ENCODE measurements at regions not wholly inside any gene's neighbourhood (a gene's known extent, or its start where the extent isn't known, plus 50 kb on each side); places are given as distances from the start of the nearest gene placed in this dataset.
A peak's percentile ranks its signal among the peaks of the same experiment; 100 is the strongest.

- Histone ChIP-seq H3K36me3 (replicated peaks; ENCODE audit: control insufficient read depth, insufficient read depth, low read length) (no peaks in the 10 kb centered on the region), H3K4me3 (ENCODE audit: insufficient read depth, low read depth, low read length) (no peak overlapping the region)
- no peak for DNase-seq
Observed at GRCh38 chr2:126531029-126531428, 124.9 kb upstream of the GYPC start.

GRCh38 chr2:126534478-126534877 lies 121.5 kb upstream of the GYPC start:
- no peak for DNase-seq
- H3K36me3 ChIP-seq (replicated peaks; ENCODE audit: control insufficient read depth, insufficient read depth, low read length): no peaks in the 10 kb centered on the region
- no peak overlapping the region for H3K4me3 ChIP-seq (ENCODE audit: insufficient read depth, low read depth, low read length)
- H3K27me3 ChIP-seq (ENCODE audit: control insufficient read depth, insufficient read depth, low read length): no peaks in the 10 kb centered on the region

More at GRCh38 chr2:126531029-126531428, 124.9 kb upstream of the GYPC start:
- no peaks in the 10 kb centered on the region for H3K27me3 ChIP-seq (ENCODE audit: control insufficient read depth, insufficient read depth, low read length)

GRCh38 chr2:126535408-126535807 lies 120.5 kb upstream of the GYPC start:
- H3K4me3 ChIP-seq (ENCODE audit: insufficient read depth, low read depth, low read length): no peak overlapping the region
- H3K27me3 ChIP-seq (ENCODE audit: control insufficient read depth, insufficient read depth, low read length): no peaks in the 10 kb centered on the region
- no peak for DNase-seq
- no peaks in the 10 kb centered on the region for H3K36me3 ChIP-seq (replicated peaks; ENCODE audit: control insufficient read depth, insufficient read depth, low read length)

GRCh38 chr2:126536605-126537200 lies 119.3 kb upstream of the GYPC start:
- H3K27me3 ChIP-seq (ENCODE audit: control insufficient read depth, insufficient read depth, low read length): no peaks in the 10 kb centered on the region
- H3K36me3 ChIP-seq (replicated peaks; ENCODE audit: control insufficient read depth, insufficient read depth, low read length): no peaks in the 10 kb centered on the region
- no peak overlapping the region for H3K4me3 ChIP-seq (ENCODE audit: insufficient read depth, low read depth, low read length)
- no peak for DNase-seq

GRCh38 chr2:126539101-126539500 lies 116.9 kb upstream of the GYPC start:
- DNase-seq: no peak
- H3K4me3 ChIP-seq (ENCODE audit: insufficient read depth, low read depth, low read length): no peak overlapping the region
- H3K27me3 ChIP-seq (ENCODE audit: control insufficient read depth, insufficient read depth, low read length): no peaks in the 10 kb centered on the region
- H3K36me3 ChIP-seq (replicated peaks; ENCODE audit: control insufficient read depth, insufficient read depth, low read length): no peaks in the 10 kb centered on the region

- Histone ChIP-seq H3K27me3 (ENCODE audit: control insufficient read depth, insufficient read depth, low read length) (no peaks in the 10 kb centered on the region), H3K4me3 (ENCODE audit: insufficient read depth, low read depth, low read length) (no peak overlapping the region), H3K36me3 (replicated peaks; ENCODE audit: control insufficient read depth, insufficient read depth, low read length) (no peaks in the 10 kb centered on the region)
- no peak for DNase-seq
Observed at GRCh38 chr2:126542247-126542646, 113.7 kb upstream of the GYPC start.

GRCh38 chr2:126543081-126543480 lies 112.9 kb upstream of the GYPC start:
- no peaks in the 10 kb centered on the region for H3K27me3 ChIP-seq (ENCODE audit: control insufficient read depth, insufficient read depth, low read length)
- H3K4me3 ChIP-seq (ENCODE audit: insufficient read depth, low read depth, low read length): no peak overlapping the region
- no peak for DNase-seq
- H3K36me3 ChIP-seq (replicated peaks; ENCODE audit: control insufficient read depth, insufficient read depth, low read length): no peaks in the 10 kb centered on the region

GRCh38 chr2:126558029-126558428 lies 97.9 kb upstream of the GYPC start:
- DNase-seq: no peak
- no peaks in the 10 kb centered on the region for H3K36me3 ChIP-seq (replicated peaks; ENCODE audit: control insufficient read depth, insufficient read depth, low read length)
- no peak overlapping the region for H3K4me3 ChIP-seq (ENCODE audit: insufficient read depth, low read depth, low read length)
- H3K27me3 ChIP-seq (ENCODE audit: control insufficient read depth, insufficient read depth, low read length): no peaks in the 10 kb centered on the region

- no peak for DNase-seq
- Histone ChIP-seq H3K27me3 (ENCODE audit: control insufficient read depth, insufficient read depth, low read length) (no peaks in the 10 kb centered on the region), H3K4me3 (ENCODE audit: insufficient read depth, low read depth, low read length) (no peak overlapping the region), H3K36me3 (replicated peaks; ENCODE audit: control insufficient read depth, insufficient read depth, low read length) (no peaks in the 10 kb centered on the region)
Observed at GRCh38 chr2:126568734-126569133, 87.2 kb upstream of the GYPC start.

- no peak overlapping the region for H3K4me3 ChIP-seq (ENCODE audit: insufficient read depth, low read depth, low read length)
- H3K36me3 ChIP-seq (replicated peaks; ENCODE audit: control insufficient read depth, insufficient read depth, low read length): no peaks in the 10 kb centered on the region
- DNase-seq: peak; percentile 14
- H3K27me3 ChIP-seq (ENCODE audit: control insufficient read depth, insufficient read depth, low read length): no peaks in the 10 kb centered on the region
Observed at GRCh38 chr2:126571403-126571802, 84.6 kb upstream of the GYPC start.

- Histone ChIP-seq H3K36me3 (replicated peaks; ENCODE audit: control insufficient read depth, insufficient read depth, low read length) (no peaks in the 10 kb centered on the region), H3K4me3 (ENCODE audit: insufficient read depth, low read depth, low read length) (no peak overlapping the region), H3K27me3 (ENCODE audit: control insufficient read depth, insufficient read depth, low read length) (no peaks in the 10 kb centered on the region)
- DNase-seq: no peak
Observed at GRCh38 chr2:126575631-126576030, 80.3 kb upstream of the GYPC start.

- Histone ChIP-seq H3K36me3 (replicated peaks; ENCODE audit: control insufficient read depth, insufficient read depth, low read length) (no peaks in the 10 kb centered on the region), H3K4me3 (ENCODE audit: insufficient read depth, low read depth, low read length) (no peak overlapping the region), H3K27me3 (ENCODE audit: control insufficient read depth, insufficient read depth, low read length) (no peaks in the 10 kb centered on the region)
- no peak for DNase-seq
Observed at GRCh38 chr2:126579868-126580267, 76.1 kb upstream of the GYPC start.

GRCh38 chr2:126586317-126586716 lies 69.6 kb upstream of the GYPC start:
- H3K36me3 ChIP-seq (replicated peaks; ENCODE audit: control insufficient read depth, insufficient read depth, low read length): no peaks in the 10 kb centered on the region
- DNase-seq: no peak
- no peaks in the 10 kb centered on the region for H3K27me3 ChIP-seq (ENCODE audit: control insufficient read depth, insufficient read depth, low read length)
- no peak overlapping the region for H3K4me3 ChIP-seq (ENCODE audit: insufficient read depth, low read depth, low read length)

- no peak for DNase-seq
- H3K4me3 ChIP-seq (ENCODE audit: insufficient read depth, low read depth, low read length): no peak overlapping the region
- no peaks in the 10 kb centered on the region for H3K36me3 ChIP-seq (replicated peaks; ENCODE audit: control insufficient read depth, insufficient read depth, low read length)
- H3K27me3 ChIP-seq (ENCODE audit: control insufficient read depth, insufficient read depth, low read length): no peaks in the 10 kb centered on the region
Observed at GRCh38 chr2:126599062-126599461, 56.9 kb upstream of the GYPC start.

GRCh38 chr2:126600742-126601141 lies 55.2 kb upstream of the GYPC start:
- DNase-seq: no peak
- no peak overlapping the region for H3K4me3 ChIP-seq (ENCODE audit: insufficient read depth, low read depth, low read length)

GRCh38 chr2:126602334-126602733 lies 53.6 kb upstream of the GYPC start:
- H3K36me3 ChIP-seq (replicated peaks; ENCODE audit: control insufficient read depth, insufficient read depth, low read length): no peaks in the 10 kb centered on the region
- H3K4me3 ChIP-seq (ENCODE audit: insufficient read depth, low read depth, low read length): no peak overlapping the region
- DNase-seq: no peak
- H3K27me3 ChIP-seq (ENCODE audit: control insufficient read depth, insufficient read depth, low read length): no peaks in the 10 kb centered on the region

More at GRCh38 chr2:126600742-126601141, 55.2 kb upstream of the GYPC start:
- no peaks in the 10 kb centered on the region for H3K36me3 ChIP-seq (replicated peaks; ENCODE audit: control insufficient read depth, insufficient read depth, low read length)
- H3K27me3 ChIP-seq (ENCODE audit: control insufficient read depth, insufficient read depth, low read length): no peaks in the 10 kb centered on the region

Data from H7 (cell line).